GM18520 (cell line): ENCODE measurements at regions not wholly inside any gene's neighbourhood (a gene's known extent, or its start where the extent isn't known, plus 50 kb on each side); places are given as distances from the start of the nearest gene placed in this dataset.

Experiments used
- ATAC-seq: cut with Tn5 transposase; IDR thresholded peaks from one replicate; pipeline ENCODE4 v1.9.1; 2021; ENCODE audit not compliant: unreplicated experiment

- ATAC-seq: no peak
Observed at GRCh38 chr1:93013145-93014065, 52.1 kb upstream of the DIPK1A start.

DNA sequence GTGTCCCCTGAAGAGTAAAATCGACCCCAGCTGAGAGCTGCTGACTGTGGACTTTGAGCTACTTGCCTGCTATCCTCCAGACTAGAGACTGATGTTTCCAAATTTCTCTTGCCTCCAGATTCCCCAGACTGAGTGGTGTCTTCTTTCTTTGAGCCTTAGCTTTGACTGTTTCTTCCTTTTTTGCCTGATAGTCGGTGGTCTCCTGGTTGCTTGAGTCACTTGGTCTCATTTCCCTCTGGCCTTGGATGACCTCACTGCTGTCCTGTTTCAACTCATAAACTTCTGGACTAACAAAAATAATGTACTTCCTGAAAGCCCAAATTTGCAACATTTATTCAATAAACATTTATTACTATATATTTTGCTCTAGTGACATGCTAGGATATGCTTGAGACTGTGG lies 52.9 kb upstream of the DIPK1A start:
- no peak for ATAC-seq

DNA sequence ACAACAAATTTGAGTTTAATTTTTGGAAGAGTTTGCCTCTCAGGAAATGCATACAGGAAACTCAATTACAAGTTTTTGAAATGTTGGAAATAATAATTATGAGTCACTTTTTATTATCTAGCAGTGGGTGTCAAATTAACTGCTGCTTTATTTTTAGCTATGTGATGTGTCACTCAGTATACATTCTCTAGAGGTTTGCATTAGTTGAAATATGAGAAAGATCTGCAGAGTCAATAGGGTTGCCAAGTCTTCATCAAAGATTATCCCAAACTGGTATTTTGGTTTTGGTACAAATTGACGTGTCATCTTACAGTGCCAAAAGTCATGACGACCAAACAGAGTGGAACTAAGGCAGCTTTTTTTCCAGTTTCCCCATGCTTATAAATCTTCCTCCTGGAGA lies 54.3 kb upstream of the DIPK1A start:
- no peak for ATAC-seq

DNA sequence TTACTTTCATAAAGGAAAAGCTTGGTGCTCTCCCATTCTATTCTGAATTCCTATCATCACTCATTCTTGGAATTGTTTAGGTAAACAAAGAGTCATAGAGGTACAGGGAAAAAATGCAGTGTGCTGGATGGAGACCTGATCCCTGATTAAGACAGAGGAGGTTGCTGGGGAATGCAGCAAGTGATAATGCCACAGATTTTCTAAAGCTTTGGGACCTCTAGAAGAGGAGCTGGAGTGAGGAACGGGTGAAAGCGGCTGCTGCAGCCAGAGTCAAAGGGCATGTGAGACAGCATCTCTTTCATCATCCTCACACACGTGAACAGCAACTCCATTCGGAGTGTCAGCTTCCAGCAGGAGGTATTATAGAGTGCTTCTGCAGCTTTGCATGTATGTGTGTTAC lies 54.9 kb upstream of the DIPK1A start:
- no peak for ATAC-seq

DNA sequence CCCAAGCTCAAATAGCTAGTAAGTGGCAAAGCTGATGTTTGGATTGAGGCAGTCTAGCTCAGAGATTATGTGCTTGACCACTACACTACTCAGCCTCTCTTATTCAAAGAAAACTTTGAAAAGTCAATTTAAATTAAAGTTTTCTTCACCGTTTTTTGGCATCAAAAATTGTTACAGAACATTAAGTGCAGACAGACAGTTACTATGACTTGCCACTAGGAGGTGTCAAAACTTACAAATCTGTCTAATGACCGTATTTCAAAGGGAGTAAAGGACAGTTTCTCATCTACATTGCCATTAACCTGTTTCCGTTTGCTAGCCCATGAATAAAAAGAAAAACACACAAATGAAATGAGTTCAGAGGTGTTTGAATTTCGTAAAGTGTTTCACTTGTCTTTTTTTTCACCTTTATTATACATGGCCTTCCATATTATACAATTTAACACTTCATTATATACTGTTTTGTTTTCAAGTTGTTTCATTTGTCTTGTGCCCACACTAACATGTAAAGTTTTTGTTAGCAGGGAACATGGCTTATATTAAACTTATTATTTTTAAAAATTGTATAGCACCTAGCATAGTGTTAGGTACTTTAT lies 57.4 kb upstream of the MTF2 start:
- ATAC-seq: peak; percentile 65

- ATAC-seq: no peak
Observed at GRCh38 chr1:93022580-93022979, 56.5 kb upstream of the MTF2 start.

- no peak for ATAC-seq
Observed at GRCh38 chr1:93023281-93023680, 55.8 kb upstream of the MTF2 start.

DNA sequence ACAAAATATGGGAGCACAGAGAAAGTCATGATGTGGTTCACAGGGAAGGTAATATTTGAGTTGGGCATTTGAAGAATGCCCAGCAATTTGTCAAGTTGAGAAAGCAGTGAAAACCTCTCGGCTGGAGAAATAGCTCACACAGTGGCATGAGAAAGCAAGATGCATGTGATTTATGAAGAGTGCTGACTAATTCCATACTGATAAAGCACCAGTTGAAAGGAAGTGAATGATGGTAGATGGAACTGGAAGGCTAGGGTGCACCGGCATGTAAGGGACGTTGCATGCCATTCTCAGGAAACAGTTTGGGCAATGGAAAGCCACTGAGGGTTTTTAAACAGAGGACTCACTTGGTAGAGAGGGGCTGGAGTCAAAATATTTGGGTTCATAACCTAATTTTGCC lies 53.5 kb upstream of the MTF2 start:
- ATAC-seq: no peak

DNA sequence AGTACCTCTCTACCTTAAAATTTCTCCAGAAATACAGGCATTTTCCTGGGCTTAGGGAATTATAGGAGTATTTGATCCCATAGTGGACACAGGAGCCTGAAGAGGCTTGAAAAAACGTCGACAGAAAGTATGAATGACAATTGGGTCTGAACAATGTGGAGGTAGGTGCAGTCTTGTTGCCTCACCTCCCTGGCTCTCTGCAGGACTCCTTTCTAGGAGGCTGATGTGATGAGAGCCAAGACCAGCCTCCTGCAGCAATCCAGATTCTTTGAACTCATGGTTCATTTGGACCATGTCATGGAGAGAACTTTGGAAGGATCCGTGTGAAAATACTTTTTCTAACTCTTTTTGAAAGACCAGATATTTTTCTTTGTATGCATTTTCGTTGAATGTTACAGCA lies 50.5 kb upstream of the MTF2 start:
- no peak for ATAC-seq
